ENCODE measurements at regions not wholly inside any gene's neighbourhood (a gene's known extent, or its start where the extent isn't known, plus 50 kb on each side); places are given as distances from the start of the nearest gene placed in this dataset.
A peak's percentile ranks its signal among the peaks of the same experiment; 100 is the strongest.

- peak in 1 of 2 donors; percentile 61 for DNase-seq (ENCODE audit: low read depth in 1 of 2, low spot score in 1 of 2)
- Histone ChIP-seq H3K4me1 (ENCODE audit: low read depth) (peaks cover 47% of the 10 kb centered on the region), H3K36me3 (no peaks in the 10 kb centered on the region), H3K9me3 (ENCODE audit: low read depth) (no peaks in the 10 kb centered on the region), H3K27me3 (no peaks in the 10 kb centered on the region), H3K4me3 (no peak overlapping the region), H3K27ac (peak overlapping the region; percentile 95)
- TF ChIP-seq CTCF (IDR thresholded peaks at IDR 0.05; ENCODE audit: low read depth, low read length), result no peak
Measured at GRCh38 chr10:78981970-78982281, 86.8 kb upstream of the ZMIZ1 start.

DNA sequence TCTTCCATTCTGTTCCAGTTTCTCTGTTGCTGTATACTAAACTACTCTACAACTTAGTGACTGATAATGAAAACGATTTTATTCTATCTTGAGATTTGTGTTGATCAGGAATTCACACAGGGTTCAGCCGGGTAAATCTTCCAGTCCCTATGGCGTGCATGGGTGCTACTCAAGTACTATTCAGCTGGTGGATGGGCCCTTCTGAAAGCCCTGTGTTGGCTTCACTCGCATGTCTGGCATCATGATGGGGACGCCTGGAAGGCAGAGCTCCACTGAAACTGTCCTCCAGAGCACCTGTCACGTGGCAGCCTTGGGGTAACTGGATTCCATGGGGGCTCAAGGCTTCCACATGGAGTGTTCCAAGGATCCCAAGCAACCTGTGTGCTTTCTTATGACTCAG, 86.0 kb upstream of the ZMIZ1 start:
- H3K9me3 ChIP-seq (ENCODE audit: low read depth), result no peaks in the 10 kb centered on the region
- no peaks in the 10 kb centered on the region for H3K36me3 ChIP-seq
- peaks cover 40% of the 10 kb centered on the region for H3K4me1 ChIP-seq (ENCODE audit: low read depth)
- no peak for DNase-seq (ENCODE audit: low read depth in 1 of 2, low spot score in 1 of 2)
- H3K27me3 ChIP-seq, result no peaks in the 10 kb centered on the region
- H3K4me3 ChIP-seq, result no peak overlapping the region
- no peak for TF ChIP-seq CTCF (IDR thresholded peaks at IDR 0.05; ENCODE audit: low read depth, low read length)
- no peak overlapping the region for H3K27ac ChIP-seq

- no peaks in the 10 kb centered on the region for H3K27me3 ChIP-seq
- TF ChIP-seq CTCF (IDR thresholded peaks at IDR 0.05; ENCODE audit: low read depth, low read length), result no peak
- no peak for DNase-seq (ENCODE audit: low read depth in 1 of 2, low spot score in 1 of 2)
- no peaks in the 10 kb centered on the region for H3K36me3 ChIP-seq
- H3K4me1 ChIP-seq (ENCODE audit: low read depth), result peaks cover 35% of the 10 kb centered on the region
- H3K9me3 ChIP-seq (ENCODE audit: low read depth), result no peaks in the 10 kb centered on the region
- H3K4me3 ChIP-seq, result no peak overlapping the region
- H3K27ac ChIP-seq, result no peak overlapping the region
Measured at GRCh38 chr10:78983608-78984007, 85.2 kb upstream of the ZMIZ1 start.

- DNase-seq (ENCODE audit: low read depth in 1 of 2, low spot score in 1 of 2), result peak in 1 of 2 donors; percentile 66
- peaks cover 22% of the 10 kb centered on the region for H3K4me1 ChIP-seq (ENCODE audit: low read depth)
- H3K9me3 ChIP-seq (ENCODE audit: low read depth), result no peaks in the 10 kb centered on the region
- H3K4me3 ChIP-seq, result no peak overlapping the region
- no peak for TF ChIP-seq CTCF (IDR thresholded peaks at IDR 0.05; ENCODE audit: low read depth, low read length)
- H3K36me3 ChIP-seq, result no peaks in the 10 kb centered on the region
- no peaks in the 10 kb centered on the region for H3K27me3 ChIP-seq
- H3K27ac ChIP-seq, result no peak overlapping the region
Measured at GRCh38 chr10:78985973-78986818, 82.6 kb upstream of the ZMIZ1 start.

- H3K4me3 ChIP-seq, result no peak overlapping the region
- no peaks in the 10 kb centered on the region for H3K36me3 ChIP-seq
- no peak for TF ChIP-seq CTCF (IDR thresholded peaks at IDR 0.05; ENCODE audit: low read depth, low read length)
- no peak overlapping the region for H3K27ac ChIP-seq
- H3K9me3 ChIP-seq (ENCODE audit: low read depth), result no peaks in the 10 kb centered on the region
- no peaks in the 10 kb centered on the region for H3K27me3 ChIP-seq
- no peak for DNase-seq (ENCODE audit: low read depth in 1 of 2, low spot score in 1 of 2)
- H3K4me1 ChIP-seq (ENCODE audit: low read depth), result peaks cover 9% of the 10 kb centered on the region
Measured at GRCh38 chr10:78991187-78991586, 77.6 kb upstream of the ZMIZ1 start.

Data from cardiac muscle cell (in vitro differentiated cells and primary cell).